ENCODE measurements at regions not wholly inside any gene's neighbourhood (a gene's known extent, or its start where the extent isn't known, plus 50 kb on each side); places are given as distances from the start of the nearest gene placed in this dataset.

DNA sequence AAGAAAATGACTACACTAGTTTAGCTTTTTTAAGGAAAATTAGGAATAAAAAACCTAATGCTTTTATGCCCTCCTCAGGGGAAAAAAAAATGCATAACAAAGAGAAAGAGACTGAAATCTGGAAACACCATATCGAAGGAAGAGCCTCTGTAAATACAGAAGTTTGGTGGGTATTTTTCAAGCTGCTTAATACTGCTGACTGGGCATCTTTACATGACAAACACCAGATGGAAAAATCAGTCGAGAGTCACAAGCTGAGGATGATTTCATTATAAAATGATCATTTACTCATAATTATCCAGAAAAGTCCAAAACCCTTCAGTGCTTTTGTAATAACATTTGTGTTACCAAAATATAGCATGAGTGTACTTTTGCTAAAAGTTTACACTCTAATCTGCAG is 1600.7 kb upstream of the ACVR2A start:
- no peak for DNase-seq

DNA sequence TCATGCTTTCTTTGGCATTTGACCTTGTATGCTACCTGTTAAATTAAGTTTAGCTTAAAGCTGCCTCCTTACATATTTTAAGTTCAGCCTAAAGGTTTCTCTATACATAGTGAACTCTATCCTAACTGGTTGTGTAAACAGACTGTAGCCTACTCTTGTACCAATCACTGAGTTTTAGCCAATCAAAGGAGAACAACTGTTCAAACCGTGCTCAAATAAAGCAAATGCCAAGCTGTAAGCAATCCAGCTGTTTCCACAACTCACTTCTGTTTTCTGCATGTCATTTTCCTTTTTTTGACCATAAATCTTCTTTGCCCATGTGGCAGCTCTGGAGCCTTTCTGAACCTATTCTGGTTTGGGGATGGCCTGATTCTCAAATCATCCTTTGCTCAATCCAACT is 1603.8 kb upstream of the ACVR2A start:
- no peak for DNase-seq

DNA sequence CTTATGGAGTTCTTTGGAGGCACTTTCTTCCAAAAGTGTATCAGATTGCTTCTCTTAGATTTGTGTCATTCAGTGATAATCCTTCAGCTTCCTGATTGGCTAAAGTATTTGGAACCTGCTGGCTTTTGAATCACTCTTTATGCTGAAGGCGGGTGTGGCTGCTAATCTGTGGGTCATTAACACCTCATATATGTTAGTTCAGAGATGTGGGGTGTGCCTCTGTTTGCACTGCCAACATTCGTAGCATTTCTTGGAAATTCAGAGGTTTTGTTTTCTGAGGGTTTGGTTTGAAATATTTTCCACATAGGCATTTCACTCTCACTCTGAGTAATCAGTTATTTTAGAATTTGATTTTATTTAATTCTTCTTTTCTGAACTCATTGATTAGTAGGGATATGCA is 1604.4 kb upstream of the ACVR2A start:
- DNase-seq, result no peak

DNA sequence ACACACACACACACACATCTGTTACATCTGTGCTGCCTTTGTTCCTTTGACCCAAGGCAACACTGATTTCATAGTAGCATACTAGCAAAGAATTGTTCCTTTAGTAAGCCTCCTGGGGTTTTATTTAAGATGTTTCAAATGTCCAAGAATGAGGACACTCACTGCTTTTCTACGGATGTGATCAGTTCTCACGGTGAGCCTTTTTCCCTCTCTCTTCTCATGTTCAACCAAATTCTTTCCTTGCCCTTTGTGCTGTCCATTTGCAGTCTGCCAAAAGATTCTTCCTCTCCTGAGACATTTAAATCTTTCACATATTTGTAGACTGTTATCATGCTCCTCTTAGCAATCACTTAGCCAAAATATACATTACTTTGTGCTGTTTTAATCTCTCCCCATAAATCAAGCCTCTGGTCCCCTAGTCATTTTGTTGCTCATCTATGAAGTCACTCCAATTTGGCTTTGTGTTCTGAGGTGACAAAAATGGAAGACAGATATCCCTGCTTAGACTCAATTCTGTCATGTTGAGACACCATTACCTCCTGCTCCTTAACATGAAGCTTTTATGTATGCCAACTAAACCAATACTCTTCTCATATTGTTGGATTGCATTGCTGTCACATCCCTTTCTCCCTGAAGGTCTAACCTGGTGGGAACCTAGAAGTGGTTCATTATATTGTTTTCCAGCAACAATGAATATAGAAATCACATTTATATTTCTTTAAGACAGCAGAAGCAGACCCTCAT is 1605.3 kb upstream of the ACVR2A start:
- DNase-seq, result no peak

DNA sequence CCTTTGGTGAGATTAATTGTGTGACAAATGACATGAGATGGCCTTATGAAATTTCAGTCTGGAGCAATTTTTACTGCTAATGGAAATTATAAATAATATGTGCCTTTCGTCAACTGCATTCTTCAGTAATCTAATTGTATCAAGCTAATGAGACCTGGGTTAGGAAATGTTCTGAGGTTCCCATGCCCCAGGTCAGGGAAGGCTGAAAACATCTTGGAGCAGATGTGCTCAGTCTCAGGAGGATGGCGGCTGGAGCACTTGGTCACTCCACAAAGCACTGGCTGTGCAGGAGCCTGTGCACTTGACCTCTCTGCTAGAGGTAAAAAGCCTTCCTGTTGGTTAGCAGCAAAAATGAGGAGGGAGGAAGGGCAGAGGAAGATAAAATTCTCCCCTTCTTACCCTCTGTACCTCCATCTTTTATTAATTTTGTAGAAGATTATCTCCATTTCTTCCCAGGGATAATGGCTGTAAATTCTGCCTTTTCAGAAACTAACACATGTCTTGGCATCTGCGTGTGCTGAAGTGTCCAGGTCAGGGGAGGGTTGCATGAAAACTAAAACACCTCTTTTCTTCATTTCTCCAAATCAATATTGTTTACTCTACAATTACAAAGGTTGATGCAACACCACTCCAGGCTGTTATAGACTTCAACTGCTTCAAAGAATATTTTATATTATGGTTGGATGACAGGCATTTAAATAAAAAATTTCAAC is 1606.4 kb upstream of the ACVR2A start:
- no peak for DNase-seq

DNA sequence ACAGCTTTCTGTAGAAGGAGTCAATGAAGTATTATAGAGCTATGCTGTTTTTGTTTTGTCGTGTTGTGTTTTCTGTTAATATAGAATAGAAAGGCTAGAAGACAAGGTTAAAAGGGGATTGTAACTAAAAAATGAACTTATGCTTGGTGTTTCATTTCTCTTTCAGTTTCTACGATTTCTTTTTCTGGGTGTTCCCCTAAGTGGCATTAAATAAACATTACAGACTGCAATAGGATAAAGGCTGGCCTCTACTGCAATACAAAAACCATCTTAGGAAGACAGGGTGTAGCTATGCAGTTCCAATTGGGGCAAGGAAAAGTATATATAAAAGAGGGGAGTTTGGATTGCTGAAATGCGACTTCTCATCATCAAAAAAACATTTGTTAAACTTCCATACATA is 1609.7 kb upstream of the ACVR2A start:
- DNase-seq, result no peak

DNA sequence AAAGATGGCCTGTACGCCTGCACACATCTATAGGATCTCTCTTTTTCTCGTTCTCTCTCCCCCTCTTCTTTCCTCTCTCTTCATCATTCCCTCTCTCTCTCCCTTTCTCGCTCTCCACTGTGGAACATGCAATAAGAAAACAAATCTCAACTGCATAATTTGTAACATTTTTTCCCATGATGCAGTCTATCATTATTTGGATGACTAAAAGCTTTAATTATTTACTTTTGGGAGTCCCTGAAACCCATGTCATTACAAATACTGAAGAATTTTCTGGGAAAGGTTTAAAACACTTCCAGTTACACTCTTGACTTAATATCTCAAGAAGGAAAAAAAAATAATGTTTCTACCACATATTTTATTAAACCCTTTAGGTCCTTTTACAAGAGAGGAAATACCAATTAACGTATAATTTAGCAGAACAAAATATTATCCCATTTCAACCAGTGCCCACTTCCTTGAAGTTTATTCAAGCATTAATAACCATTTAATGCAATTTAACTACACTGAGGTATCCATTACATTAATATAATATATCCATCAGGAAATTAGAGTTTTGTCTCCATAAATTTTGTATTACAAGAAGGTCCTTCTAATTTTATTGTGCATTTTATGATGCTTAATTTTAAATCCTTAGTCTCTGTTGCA is 1615.2 kb upstream of the ACVR2A start:
- no peak for DNase-seq

DNA sequence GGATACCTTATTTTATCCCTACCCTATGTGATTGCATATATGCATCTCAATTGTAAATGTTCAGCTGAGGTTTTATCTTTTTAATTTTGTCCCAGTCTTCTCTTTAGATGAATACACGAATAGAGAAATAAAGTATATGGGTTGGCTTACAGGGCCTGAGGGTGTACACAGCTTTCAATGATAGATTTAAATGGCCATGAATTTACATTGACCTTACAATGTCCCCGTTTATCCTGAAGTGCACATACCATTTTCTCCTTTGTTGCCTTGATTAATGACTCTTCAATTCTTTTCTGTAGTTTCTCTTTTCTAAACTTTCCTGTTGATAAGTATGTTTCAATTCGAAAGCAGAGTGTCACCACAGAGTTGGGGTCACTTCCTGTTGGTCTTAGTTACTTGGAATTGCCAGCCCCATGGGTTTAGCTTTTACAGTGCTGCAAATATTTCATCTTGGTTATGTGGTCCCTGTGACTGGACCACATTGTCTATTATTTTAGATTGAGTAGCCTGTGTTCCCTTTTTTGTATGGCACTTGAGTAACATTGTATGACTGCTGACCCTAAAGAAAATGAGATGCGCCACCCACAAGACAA is 1616.3 kb upstream of the ACVR2A start:
- no peak for DNase-seq

DNA sequence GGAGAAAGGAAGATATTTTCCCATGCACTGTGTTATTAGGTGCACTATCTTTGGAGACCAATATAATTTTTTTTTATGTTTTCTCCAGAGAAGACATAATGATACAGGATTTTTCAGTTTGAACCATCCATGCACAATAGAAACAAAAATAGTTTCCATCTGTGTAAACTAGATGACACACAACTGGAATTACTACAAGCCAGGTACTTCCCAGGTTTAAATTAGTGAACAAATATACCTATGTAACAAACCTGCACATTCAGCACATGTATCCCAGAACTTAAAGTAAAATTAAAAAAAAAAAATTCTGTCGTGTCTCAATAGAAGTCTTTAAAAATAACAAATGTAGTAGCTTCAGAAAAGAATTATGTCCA is 1616.8 kb upstream of the ACVR2A start:
- no peak for DNase-seq

DNA sequence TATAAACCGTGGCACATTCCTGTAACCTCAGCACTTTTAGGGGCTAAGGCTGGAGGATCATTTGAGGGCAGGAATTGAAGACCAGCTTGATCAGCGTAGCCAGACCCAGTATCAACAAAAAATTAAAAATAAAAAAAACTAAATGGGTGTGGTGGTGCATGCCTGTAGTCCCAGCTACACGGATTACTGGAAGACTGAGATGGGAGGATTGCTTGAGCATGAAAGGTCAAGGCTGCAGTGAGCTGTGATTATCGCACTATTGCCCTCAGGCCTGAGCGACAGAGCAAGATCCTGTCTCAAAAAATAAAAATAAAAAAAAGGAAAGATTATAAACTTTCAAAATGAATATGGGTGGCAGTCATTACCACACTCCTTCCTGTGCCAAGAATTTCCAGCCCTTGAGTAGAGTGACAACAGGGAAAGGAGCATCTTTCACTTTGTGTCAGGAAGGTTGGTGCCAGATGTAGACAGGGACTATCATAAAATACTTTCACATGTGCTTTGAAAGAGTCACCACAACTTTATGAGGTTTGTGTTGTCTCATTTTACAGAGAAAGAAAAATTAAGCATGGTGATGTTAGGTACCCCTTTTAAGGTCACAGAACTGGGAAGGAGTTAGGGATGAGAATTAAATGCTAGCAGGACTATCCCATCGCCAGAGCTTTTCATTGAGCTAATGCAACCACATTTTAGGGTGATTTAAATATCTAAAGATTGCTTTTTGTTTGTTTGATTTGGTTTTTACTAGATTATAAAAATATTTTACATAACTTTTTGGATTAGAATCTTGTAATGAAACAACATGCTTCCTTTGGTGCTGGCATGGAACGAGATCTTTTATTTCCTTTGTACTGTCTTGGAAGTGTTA is 1617.4 kb upstream of the ACVR2A start:
- DNase-seq, result no peak

DNA sequence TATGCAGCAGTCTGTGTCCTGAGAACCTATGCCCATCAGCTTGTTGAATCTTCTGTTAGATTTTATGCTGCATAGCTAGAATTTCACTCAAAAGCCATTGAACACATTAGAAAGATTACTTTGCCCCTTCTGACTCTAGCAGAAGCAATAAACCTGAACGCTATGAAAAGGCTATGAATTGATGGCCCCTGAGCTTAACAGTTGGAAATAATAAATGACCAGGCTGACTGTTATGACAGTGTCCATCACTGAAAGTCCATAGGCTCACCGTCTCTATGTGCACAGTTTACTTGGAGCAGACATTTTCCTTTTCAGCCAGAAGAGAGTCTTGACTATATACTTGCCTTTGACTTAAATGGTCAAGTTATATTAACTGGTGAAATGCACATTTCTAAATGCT is 1618.8 kb upstream of the ACVR2A start:
- no peak for DNase-seq

DNA sequence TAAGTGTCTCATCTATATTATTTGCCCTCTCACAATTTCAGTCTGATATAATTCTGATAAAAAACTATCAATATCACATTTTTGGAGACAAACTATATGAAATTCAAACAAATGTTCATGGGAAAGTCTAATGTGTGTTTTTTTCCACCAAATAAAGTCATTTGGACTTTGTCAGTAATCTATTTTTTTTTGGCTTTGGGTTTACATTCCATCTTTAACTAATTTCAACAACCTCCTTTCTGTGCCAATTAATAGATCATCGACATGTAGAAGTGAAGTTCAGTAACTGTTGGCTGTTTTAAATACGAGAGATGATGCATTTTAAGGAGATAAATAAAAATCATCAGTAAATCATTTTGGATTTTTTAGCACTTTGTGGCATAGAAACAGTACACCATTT is 1623.0 kb upstream of the ACVR2A start:
- no peak for DNase-seq

DNA sequence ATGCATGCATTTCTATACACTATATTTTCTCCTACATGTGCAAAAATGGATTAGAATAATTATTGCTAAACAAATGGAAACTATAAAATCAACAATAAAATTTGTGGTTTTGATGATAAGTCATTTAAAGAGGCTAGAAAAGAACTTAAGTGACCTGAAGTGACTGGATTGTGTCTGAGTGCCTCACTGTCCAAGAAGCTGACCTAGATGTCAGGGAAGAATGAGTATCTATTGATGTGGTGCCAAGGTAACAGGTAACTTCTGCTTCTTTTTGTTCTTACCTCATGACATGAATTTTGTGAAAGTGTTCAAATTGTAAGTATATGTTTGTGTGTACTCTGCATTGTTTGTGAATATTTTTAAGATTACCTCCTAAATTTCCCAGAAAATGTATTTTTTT is 1623.9 kb upstream of the ACVR2A start:
- DNase-seq, result no peak

DNA sequence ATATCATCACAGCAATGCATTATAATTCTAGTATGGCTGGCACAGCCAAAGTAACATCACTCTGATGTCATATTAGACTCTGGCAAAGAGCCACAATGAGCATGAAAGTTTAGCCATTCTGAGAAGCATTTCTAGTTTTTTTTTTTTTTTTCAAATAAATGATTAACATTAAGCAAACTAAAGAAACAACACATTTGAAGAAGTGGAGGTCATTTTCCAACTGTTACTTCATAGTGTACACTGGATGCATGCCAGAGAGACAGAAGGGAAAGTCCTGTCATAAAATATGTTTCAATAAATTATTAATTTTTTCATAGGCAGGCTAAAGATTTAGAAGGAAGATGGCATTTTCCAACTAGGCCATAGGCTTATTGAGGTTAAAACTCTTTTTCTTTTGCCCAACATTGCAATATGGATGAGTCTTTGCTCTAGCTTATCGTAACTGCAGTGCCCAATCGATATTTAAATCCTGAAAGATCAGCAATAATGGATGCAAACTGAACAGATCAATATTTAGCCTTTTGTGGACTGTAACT is 1630.4 kb upstream of the ACVR2A start:
- DNase-seq, result no peak

DNA sequence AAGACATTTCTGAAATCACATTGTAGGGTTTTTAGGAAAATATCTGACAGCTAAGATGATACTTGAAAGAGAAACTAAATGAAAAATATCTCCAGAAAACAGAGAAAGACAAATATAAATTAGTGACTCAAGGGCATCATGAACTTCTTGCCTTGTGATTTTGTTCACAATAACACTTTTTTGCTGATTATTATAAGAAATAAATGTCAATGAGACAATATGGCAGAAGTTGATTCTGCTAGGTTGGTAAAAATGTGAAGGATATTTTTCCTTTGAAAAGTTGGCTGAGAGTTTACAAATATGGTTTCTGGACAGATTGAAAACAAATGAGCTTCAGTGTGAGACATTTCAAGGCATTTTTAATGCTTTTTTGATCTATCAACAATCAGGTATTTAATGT is 1631.2 kb upstream of the ACVR2A start:
- no peak for DNase-seq

DNA sequence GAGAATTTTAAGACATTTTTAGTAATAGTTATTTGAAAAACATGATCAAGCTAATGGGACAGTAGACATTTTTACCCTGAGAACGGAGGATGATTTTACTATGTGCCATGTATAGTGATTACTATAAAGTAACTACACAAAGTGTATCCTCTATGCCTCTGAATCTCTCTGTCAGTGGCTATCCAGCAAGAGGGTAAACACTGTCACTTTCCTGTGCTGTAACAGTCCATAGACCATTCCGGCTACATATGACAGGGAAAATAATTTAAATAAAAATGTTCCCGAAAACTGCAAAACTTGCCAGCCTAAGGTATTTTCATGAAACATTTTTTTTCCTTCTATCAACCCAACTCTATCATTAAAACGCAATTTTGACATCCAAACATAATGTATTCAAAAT is 1632.2 kb upstream of the ACVR2A start:
- DNase-seq, result no peak

DNA sequence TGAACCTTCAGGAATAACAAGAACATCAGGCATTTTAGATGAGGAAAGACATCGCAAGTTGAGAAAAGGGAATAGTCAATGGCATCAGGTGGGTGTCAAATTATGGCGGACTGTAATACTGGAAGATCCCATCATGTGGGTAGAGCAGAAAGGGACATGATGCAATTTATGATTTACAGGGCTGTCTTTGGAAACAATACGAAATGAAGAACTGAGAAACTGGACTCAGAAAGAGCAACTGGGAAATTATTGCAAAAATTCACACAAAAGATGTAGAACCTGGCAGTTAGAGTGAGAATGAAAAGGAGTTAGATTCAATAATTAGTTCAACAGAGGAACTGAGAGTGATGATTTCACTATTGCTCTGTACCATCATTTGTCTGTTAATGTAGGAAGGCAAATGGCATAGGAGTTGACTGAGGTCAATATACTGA is 1635.0 kb upstream of the ACVR2A start:
- no peak for DNase-seq

DNA sequence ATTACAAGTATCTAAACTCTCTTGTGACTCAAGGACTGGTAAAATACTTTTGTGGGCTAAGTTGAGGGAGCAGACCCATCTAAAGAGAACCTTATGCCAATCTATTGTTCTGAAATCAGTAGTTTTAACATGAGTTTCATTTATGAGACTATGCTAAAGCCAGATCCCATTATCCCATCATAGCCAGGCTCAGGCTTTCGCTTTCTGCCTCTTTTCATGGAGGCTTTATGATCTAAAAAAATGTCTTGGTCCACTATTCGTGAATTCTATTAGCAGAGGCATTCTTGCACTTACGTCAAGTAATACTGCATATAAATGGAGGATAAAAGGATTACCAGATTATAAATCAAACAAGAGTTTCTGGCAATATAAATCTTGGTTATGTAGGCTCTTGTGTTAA is 1636.9 kb upstream of the ACVR2A start:
- DNase-seq, result no peak

DNA sequence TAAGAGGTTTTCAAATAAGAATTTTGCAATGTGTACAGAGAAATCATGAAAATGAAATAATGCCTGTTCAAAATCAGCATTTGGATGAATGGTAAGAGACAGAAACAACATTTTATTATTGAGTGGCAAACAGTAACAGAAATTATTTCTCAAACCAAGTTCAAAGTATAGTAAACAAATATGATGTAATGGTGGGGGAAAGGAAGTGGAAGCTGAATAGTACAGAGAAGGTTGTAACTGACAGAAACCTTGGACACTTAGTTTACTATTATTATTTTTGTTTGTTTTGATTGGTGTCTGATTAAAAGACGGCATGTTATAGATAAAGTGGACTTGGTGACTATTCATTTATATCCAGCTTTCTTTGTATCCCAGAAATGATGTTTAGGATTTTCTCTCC is 1637.4 kb upstream of the ACVR2A start:
- no peak for DNase-seq

DNA sequence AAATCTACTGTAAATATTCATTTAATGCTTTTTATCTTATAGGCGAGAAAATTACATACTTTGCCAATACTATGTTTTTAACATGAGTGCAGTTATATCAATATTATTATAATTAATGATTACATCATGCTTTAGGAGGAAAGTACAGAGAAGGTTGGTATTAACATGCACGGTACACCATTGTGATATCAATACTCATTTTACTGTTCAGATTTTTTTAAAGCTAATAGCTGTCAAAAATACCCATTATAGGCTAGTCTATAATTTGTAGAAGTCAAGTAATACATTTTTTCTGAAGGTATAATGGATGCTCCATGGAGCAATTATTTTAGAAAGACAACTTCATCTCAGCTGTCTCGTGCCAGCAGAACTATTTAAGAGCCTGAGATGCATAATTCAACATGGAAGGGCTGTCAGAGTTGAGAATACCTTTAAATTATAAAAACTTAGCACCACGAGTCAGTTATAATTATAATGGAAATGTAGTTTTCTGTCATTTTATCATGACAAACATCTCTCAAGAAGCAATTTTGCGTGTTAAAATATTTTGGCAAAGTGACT is 1641.7 kb upstream of the ACVR2A start:
- no peak for DNase-seq

DNA sequence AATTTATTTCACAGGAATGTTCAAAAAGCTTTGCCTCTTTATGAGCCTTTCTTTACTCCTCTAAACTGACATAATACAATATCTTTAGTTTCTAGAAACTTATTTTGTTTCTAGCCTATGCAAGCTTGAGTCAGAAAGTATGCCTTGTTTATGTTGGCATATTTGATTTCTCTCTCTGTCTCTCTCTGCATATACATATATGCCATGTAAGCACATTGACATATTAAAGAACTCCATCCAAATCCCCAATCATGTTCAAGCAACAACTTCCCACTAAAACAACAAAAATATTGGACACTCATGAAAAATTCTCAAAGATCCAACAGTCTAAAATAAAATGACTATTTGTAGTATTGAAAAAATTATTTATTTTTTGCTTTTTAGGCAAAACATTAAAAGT is 1651.2 kb upstream of the ACVR2A start:
- DNase-seq, result no peak

DNA sequence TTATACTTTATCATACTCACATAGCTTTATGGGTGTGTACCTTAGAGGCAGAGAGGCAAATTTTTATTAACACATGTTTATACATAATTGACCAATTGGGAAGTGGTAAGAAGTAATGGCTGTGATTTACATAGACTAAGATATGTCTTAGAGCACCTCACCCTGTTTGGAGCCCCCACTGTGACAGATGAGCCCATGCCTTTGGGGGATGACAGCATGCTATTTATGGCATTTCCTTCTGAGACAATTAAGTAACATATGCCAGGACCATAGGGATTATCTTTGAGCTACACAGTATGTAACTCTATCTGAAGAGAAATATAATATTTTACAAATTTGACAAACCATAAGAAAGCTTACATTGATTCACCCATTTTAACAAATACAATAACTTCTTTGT is 1655.3 kb upstream of the ACVR2A start:
- no peak for DNase-seq

All from activated gamma-delta T cell (primary cell).